HG03442 (cell line): ENCODE measurements at regions not wholly inside any gene's neighbourhood (a gene's known extent, or its start where the extent isn't known, plus 50 kb on each side); places are given as distances from the start of the nearest gene placed in this dataset.

Experiments used
- ATAC-seq: cut with Tn5 transposase; IDR thresholded peaks from one replicate; pipeline ENCODE4 v1.9.1; 2021; ENCODE audit warnings: mild to moderate bottlenecking, moderate library complexity; ENCODE audit not compliant: unreplicated experiment

- no peak for ATAC-seq
These were observed 58.9 kb upstream of the CTNNA2 start for GRCh38 chr2:79453918-79454317.

GRCh38 chr2:79452651-79453050 lies 60.2 kb upstream of the CTNNA2 start:
- ATAC-seq: no peak

GRCh38 chr2:79447463-79447862 lies 65.4 kb upstream of the CTNNA2 start:
- ATAC-seq: no peak

GRCh38 chr2:79446313-79446712 lies 66.5 kb upstream of the CTNNA2 start:
- no peak for ATAC-seq

GRCh38 chr2:79437433-79438267 lies 75.2 kb upstream of the CTNNA2 start:
- no peak for ATAC-seq

- no peak for ATAC-seq
These were observed 78.5 kb upstream of the CTNNA2 start for GRCh38 chr2:79434362-79434761.

GRCh38 chr2:79432731-79433146 lies 80.1 kb upstream of the CTNNA2 start:
- no peak for ATAC-seq

- no peak for ATAC-seq
These were observed 84.1 kb upstream of the CTNNA2 start for GRCh38 chr2:79428745-79429144.

GRCh38 chr2:79414690-79415089 lies 98.2 kb upstream of the CTNNA2 start:
- no peak for ATAC-seq

- no peak for ATAC-seq
These were observed 118.4 kb upstream of the CTNNA2 start for GRCh38 chr2:79394485-79394859.

GRCh38 chr2:79393806-79394484 lies 118.9 kb upstream of the CTNNA2 start:
- no peak for ATAC-seq

- no peak for ATAC-seq
These were observed 119.7 kb upstream of the CTNNA2 start for GRCh38 chr2:79393107-79393685.

GRCh38 chr2:79389481-79389880 lies 123.4 kb upstream of the CTNNA2 start:
- ATAC-seq: no peak

GRCh38 chr2:79388024-79388423 lies 124.8 kb upstream of the CTNNA2 start:
- no peak for ATAC-seq

- no peak for ATAC-seq
These were observed 125.4 kb upstream of the CTNNA2 start for GRCh38 chr2:79387431-79387830.

GRCh38 chr2:79383681-79384080 lies 129.2 kb upstream of the CTNNA2 start:
- no peak for ATAC-seq

GRCh38 chr2:79375817-79376216 lies 137.0 kb upstream of the CTNNA2 start:
- no peak for ATAC-seq

- no peak for ATAC-seq
These were observed 139.3 kb upstream of the CTNNA2 start for GRCh38 chr2:79373358-79374130.

GRCh38 chr2:79370976-79371538 lies 141.8 kb upstream of the CTNNA2 start:
- no peak for ATAC-seq

GRCh38 chr2:79369127-79369526 lies 143.7 kb upstream of the CTNNA2 start:
- ATAC-seq: no peak

- ATAC-seq: no peak
These were observed 144.7 kb upstream of the CTNNA2 start for GRCh38 chr2:79368116-79368630.
